ENCODE measurements at regions not wholly inside any gene's neighbourhood (a gene's known extent, or its start where the extent isn't known, plus 50 kb on each side); places are given as distances from the start of the nearest gene placed in this dataset.
"Not testable (repeated sequence)": the region's sequence is repeated elsewhere in the genome, so short reads cannot be mapped to it uniquely, and the experiment has no call there.

DNA sequence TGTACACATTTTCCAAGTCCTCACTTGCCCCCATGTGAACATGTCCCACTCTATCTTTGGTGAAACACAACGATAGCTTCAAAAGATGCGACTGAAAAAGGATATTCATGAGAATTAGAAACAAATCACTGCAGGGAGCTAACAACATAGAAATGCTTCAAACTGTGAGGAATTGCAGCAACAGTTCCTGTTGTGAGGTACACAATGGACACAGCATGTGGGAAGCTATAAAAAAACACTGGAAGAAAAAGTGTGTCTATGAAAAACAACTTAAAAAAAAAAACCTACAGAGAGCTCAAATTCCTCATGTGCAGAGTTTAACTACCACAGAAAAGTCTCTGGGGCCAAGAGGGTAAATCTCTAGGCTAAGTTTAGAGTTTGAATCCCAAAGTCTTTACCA is 51.6 kb upstream of the BLTP1 start:
- no peak for DNase-seq

DNA sequence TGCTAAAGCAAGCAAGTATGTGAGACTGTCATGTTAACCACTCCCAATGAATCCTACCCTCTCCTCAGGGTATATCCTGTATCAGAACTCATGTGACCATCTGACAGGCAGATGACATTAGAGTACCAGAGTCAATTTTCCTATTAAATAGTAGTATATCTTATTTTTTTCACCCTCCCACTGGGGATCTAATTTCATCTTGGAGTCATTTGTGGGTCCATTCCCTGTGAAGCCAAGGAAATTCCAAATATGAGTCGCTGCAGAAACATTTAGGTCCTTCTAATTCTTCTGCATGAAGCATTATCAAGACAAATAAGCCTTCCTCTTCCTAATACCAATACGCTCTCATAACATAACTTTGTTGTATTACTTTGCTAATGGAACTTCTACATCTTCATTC is 52.2 kb upstream of the BLTP1 start:
- DNase-seq, result no peak

DNA sequence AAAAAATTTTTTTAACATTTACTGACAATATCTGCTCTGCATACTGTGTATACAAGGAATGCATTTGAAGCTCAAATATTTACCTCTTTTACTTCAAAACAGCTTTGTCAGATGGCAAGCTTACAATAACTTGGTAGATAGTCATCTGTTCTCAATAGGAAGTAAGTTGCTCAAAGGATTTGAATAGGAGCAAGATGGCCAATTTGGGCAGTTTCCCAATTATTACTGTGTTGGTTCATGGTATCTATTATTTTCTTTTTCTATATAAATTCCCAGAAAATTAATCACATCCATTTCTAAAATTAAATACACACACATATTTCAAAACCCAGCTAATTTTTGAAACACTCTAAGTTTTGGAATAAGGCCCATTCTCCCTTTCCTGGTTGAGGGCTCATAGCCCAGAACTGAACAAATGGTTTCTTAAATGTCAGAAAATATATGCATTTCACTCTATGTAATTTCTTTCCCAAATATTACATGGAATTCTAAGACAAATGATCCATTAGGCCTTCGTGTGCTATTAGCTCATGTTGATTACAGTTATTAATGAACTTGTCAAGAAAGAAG is 60.2 kb upstream of the BLTP1 start:
- DNase-seq, result no peak

DNA sequence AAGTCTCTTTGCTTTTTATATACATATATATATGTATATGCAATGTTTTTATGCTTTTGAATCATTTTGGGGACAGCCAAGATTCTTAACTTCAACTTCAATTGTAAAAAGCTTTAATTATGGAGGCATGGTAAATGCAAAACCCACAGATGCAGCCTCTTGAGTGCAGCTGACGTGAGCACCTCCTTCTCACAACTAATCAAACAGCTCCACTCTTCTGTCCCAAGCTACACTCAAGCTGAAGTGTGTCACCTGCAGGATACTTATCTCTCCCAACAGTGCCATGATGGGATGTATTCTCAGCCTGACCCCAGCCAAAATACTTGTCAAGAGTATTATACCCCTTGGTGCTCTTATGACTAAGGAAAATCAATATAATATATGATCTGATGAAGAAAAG is 60.7 kb upstream of the BLTP1 start:
- no peak for DNase-seq

DNA sequence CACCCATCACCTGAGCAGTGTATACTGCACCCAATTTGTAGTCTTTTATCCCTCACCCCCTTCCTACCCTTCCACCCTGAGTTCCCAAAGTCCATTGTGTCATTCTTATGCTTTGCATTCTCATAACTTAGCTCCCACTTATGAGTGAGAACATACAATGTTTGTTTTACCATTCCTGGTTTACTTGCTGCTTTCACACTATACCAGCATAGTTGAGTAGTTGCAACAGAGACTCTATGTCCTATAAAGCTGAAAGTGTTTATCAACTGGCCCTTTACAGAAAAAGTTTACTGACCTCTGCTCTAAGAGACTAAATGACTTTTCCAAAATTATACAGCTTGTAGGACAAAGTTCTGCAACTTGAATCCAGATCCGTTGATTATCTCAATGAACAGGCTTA is 61.1 kb upstream of the BLTP1 start:
- DNase-seq, result no peak

DNA sequence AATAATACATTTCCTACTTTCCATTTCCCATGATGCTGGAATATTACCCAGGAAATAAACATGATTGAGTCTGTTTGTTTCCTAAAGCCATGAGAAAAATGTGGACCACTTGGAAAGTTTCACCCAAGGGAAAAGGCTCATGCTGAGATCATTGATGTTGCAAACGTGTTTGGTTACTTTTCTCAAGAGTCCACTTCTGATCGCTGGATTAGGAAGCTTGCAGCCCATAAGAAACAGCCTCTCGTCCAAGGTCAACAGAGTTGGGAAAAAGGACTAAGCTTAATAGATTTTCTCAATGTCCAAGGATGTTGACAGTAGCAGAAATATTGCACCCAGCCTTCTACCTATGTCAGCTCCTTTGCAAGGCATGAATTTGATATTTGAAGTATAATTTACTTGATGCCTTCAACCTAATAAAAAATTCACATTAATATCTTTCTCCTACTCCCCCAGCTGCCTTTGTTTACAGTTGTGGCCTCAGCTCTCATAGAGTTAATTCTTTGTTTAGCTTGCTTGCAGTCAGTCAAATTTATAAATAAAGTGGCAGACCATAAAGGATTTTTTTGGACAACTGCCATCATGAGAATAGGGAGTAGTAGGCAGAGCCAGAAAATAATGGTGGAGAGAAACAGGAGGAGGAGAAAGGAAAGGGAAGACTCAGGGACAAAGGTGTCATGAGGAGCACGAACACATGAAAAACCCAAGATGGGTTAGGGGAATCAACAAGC is 65.6 kb upstream of the BLTP1 start:
- DNase-seq, result no peak

DNA sequence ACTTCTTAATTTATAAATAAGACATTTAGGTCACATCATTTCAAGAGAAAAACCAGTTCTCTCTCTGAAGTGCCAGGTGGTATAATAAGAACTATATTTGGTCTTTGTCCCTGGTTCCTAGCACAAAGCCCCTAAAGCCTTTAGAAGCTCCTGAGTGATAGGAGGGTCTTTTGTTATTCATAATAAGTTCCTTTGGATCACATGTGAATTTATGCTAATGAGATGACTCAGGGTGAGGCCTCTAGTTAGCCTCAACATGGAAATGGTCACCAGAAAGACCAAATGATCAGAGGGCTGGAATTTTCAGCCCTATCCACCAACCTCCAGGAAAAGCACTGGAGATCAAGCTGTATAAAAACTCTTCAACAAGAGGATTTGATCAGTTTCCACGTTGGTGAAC is 68.1 kb upstream of the BLTP1 start:
- DNase-seq, result no peak

DNA sequence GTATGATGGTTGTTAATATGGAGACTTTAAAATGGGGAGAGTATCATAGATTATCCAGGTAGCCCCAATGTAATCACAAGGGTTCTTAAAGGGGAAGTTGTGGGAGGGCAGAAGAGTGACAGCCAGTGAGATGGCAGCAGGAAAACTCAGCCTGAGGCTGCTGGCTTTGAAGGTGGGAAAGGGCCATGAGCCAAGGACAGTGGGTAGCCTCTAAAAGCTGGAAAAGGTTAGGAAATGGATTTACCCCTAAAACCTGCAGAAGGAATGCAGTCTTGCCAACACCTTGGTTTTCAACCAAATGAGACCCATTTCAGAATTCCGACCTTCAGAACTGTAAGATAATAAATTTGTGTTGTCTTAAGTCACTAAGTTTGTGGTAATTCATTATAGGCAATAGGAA is 68.8 kb upstream of the BLTP1 start:
- no peak for DNase-seq

DNA sequence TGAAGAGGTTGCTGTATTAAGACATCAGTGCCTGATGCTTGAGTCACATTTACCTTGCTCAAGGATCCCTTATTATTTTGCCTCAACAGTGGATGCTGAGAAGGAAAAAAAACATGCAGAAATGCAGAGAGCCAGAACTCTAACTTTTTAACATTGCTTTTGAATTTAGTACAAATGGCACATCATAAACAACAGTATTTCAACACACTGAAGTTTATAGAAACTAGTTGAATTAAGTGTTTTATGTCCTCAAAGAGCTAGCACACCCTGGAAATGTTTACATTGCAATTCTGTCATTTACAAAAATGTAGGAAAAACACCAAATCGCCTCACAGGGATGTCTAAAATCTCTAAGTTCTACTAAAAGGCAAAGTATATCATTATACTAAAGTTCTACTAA is 69.5 kb upstream of the BLTP1 start:
- no peak for DNase-seq

DNA sequence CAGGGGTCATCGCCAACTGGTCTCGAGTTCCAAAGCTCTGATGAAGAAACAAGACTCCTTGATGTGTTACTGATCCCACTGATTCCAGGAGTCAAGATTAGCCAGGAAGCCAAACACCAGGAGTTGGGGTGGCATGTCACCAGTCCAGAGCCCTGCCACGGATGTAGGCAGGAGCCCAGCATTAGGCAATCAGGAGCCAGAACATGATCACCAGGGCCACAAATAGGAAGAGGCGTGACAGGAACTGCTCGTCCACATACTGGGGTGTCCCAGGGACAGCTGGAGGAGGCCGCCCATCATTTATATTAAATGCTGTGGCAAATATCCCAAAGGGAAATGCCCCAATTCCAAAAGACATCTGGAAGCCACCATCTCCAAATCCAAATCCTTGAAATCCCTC is 74.5 kb upstream of the BLTP1 start:
- DNase-seq, result not testable (repeated sequence)

DNA sequence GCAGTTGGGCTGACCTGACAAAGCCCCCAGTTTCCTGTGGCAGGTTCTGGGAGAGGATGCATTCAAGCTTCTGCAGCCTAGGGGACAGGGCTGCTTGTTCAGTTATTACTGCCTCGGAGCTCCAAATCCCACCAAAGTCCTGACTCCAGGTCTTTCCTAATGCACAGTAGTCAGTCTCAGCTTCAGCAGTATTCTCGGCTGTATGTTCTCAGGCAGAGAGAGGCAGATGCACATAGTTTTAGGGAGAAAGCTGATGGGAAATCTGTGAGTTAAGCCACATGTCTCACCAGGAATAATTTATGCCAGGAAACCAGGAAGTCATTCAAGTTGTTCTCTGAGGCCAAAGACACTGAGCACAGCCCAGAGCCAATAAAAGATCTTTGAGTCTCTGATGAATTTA is 75.3 kb upstream of the BLTP1 start:
- DNase-seq, result not testable (repeated sequence)

DNA sequence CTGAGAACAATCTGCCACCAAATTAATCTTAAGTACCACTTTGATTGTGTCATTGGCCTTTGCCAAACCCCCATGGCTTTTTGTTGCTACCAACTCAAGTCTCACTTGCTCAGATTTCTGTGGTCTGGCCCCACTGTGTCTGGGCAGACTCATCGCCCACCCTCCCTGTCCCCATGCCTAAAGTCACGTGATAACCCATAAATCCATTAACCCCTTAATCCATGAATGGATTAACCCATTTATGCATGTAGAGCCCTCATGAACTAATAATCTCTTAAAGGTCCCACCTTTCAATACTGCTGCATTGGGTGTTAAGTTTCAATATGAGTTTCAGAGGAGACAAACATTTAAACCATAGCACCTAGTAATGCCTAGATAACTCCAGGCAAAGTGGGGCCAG is 78.5 kb upstream of the BLTP1 start:
- DNase-seq, result no peak

DNA sequence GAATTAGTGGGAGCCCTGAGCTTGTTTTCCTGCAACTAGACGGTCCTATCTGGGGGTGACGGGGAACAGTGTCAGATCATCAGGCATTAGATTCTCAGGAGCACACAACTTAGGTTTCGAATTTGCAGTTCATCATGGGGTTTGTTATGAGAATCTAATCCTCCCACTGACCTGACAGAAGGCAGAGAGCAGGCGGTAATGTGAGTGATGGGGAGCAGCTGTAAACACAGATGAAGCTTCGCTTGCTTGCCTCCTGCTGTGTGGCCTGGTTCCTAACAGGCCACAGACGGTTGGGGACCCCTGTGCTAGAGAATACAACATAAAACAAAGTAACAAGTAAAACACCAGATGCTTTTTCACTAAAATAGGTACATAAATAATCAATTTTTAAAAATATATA is 86.2 kb upstream of the BLTP1 start:
- no peak for DNase-seq

DNA sequence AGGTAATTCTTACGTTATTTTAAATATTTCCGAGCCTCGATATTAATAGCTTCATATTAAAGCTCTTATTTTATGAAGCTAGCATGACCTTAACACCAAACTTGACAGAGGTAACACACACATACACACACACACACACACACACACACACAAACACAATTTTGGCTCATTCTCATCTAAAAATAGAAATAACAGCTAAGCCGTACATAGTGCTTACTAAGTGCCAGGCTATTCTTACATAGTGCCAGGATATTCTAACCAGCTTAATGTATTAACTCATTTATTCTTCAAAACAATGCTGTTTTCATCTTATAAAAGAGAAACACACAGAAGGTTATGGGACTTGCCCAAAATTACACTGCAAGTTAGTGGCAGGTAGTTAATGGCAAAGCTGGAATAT is 87.0 kb upstream of the BLTP1 start:
- DNase-seq, result no peak

DNA sequence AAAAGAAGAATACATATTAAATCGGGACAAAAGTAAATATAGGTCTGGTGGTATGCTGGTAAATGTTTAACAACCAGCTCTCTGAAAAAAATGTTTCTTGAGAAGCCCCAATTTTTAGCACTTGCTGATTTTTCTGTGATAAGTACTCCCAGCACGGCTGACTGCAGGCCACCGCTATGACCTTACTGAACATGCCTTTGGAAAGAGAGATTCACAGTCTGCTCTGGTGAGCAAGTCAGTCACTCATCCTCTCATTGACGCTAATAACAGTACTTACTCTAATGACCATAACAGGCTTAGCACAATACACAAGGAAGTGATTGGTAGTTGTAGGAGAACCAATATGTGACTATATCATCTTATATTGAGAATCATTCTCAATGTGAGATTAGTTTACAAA is 98.9 kb upstream of the BLTP1 start:
- DNase-seq, result no peak

DNA sequence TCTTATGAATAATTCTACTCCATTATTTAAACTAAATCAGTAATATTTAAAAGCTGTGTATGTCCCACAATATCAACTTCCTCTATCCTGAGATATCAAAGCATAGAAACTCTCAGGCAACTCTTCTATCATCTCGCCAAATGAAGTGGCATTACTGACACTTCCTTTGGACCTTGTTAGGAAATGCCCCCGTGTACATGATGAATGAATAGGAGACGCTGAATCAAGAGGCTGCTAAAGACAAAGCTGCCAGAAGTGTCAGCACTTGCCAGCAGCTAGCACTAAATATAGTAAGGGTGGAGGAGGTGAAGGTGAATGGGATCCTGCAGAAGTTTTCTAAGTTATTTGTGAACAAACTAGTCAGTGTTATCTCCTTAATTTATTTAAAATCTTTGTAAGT is 99.5 kb upstream of the BLTP1 start:
- no peak for DNase-seq

DNA sequence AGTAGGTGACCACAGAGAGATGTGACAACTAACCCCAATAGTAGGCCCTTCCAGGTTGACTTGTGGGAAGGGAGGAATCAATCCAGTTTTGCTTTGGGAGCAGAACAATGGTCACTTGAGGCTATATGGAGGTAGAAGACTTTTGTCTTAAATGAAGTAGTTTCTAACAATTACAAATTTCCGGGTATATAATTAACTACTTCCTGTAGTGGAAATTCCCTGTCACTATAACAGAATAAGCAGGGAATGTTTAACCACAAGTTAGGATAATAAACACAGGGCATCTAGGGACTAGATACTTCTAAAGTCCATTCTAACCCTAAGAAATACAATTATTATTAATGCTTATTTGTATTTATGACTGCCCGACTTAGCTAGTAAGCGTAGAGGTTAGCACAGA is 99.0 kb upstream of the TRPC3 start:
- no peak for DNase-seq

DNA sequence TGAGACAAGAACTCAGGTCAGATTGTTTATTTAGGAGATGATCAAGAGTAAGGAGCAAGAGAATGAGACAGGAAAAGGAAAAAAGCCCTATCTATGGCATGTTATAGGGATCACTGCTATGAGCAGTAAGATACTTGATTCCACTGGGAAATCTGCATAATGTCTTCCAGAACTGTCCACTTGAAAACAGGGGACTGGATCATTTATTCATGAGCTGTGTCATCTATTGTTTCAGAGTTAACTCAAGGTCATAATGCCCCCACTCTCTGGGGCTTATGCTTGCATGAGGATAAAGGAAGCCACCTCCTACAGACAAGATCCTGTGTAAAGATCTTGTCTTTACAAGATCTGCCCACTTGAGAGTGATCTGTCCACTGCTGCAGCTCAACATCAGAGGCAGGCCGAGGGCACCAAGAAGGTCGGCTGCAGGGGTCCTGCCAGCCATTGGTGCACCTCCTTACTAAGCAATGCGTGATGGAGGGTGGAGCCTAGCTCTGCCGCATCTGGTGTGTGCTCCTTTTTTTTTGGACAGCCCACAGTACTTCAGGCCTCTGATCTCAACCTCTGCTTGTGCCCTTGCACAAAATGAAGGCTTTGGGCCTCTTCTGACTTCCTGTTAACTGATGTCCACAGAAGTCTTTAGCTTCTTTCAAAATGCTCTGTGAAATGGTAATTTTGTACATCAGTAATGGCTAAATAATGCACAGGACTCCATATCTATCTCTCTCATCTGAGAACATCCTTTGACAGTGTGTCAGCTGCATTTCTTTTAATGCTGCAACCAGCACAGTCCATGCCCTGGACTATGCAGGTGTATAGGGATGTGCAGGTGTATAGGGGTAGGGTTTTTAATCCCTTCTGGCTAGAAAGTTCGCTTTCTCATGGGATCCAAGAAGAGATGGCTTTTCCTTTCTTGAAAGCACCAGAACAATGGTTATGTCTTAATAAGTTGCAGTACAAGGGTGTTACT is 95.9 kb upstream of the TRPC3 start:
- no peak for DNase-seq

DNA sequence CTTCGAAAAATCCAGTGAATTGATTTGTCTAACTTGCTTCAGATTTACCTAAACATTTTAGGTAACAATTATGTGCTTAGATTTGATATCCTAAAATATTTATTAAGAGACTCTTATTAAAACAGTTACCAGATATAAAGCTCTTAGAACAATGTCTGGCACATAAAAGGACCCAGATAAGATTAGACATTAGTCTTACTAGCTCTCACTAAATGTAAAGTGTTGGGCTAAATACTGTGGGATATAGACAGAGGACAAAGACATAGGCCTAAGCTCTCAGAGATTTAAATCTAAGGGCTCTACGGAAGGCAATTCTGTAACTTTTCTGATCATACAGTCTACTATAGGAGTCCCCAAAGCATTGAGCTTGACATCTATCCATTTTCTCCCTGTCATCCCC is 94.4 kb upstream of the TRPC3 start:
- DNase-seq, result no peak

DNA sequence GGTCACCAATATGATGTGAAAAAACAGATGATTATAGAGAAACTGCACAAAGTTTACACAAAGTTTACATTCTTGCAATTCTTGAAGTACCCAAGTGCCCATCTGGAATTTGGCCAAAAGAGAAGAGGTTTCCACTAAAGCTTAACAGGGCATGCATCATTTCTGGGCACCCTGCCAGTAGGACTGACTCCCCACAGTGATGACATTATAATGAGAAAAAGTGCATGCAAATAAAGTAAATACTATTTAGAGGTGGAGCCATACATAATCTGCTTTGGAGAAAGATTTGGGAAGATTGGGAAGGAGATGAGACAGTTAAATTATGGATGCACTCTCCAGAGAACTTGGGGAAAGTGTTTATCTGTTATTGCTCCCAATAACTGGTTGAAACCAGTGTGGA is 93.7 kb upstream of the TRPC3 start:
- DNase-seq, result no peak

DNA sequence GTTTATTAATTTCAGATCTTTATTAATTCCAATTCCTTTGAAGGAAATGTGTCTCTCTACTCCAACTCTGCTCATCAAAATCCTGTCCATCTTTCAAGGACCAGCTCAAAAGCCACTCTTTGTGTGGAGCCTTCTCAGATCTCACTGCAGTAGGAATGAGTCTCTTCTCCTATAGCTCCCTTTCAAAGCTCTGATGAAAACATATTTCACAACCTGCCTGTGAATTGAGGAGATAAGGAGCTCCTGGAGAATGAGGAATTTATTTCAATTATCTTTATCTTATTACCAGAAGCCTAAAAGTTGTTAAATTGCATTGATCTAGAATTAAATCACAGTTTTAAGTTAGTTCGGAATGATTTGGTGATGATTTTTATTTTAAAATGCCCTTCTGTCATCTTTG is 92.6 kb upstream of the TRPC3 start:
- DNase-seq, result no peak

DNA sequence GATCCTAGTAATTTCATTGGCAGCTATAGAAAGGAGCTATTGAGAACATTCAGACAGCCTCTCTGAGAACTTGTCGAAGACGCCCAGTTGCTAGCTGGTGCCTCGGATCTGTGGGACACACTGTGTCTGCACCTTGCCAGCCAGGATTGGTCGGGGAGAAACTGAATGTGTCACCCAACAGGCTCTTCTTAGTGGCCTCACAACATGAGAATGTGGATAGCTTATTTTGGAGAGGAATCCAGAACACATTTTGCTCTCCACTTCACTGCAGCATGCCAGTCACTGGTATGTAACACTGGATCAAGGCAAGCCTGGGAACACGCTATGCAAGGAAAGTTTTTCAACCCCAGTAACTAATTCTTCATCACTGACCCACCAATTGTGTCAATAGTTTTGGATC is 89.5 kb upstream of the TRPC3 start:
- DNase-seq, result no peak

DNA sequence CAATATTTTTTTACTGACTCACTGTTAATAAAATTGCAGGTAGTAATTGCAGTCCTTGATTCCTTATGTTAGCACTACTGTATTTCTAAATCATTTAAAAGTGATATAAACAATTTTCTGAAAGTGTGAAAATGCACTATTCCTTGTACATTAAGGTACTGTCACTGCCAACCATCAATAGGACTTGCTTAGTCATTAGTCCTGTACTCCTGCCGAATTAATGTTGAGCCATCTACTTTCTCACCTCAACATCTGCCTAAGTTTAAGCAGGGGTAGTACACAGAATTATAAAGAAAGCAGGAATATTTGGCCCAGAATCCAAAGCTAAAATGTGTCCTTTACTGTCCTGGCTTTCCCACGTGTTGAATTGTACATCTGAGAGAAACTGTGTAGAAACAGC is 87.0 kb upstream of the TRPC3 start:
- DNase-seq, result no peak

DNA sequence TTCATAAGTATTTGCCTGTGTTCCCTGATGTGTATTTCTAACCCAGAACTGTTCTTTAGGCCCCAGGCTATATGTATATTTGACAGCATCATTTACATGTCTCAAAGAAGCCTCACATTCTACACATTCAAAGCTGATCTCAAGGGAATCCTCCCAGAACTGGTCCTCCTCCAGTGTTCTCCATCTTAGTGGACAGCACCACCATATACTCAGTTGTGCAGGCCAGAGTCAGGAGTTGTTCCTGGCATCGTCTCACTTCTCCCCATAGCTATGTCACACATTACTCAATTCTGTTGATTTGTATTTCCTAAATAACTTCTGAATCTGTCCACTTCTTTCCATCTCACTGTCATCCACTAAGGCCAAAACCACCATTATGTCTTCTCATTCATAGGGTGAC is 82.8 kb upstream of the TRPC3 start:
- no peak for DNase-seq
